Activated T-cell treated with anti-CD3 and anti-CD28 coated beads, Interleukin-2, amount 50 U/mL, for 24 hours (primary cell): ENCODE measurements at regions not wholly inside any gene's neighbourhood (a gene's known extent, or its start where the extent isn't known, plus 50 kb on each side); places are given as distances from the start of the nearest gene placed in this dataset.
A peak's percentile ranks its signal among the peaks of the same experiment; 100 is the strongest.
"Not testable (repeated sequence)": the region's sequence is repeated elsewhere in the genome, so short reads cannot be mapped to it uniquely, and the experiment has no call there.

Experiments
- DNase-seq: peaks from one replicate; pipeline ENCODE4 v3.0.0-alpha.2; 2020
- H3K27ac Mint-ChIP-seq: 2 replicates; pipeline ENCODE4 v1.8.0; 2020; ENCODE audit warnings: mild to moderate bottlenecking, mixed read lengths
- H3K27me3 Mint-ChIP-seq: 2 replicates; pipeline ENCODE4 v1.8.0; 2020; ENCODE audit warnings: mixed read lengths
- H3K36me3 Mint-ChIP-seq: 2 replicates; pipeline ENCODE4 v1.8.0; 2020; ENCODE audit warnings: low read depth, mixed read lengths
- H3K4me1 Mint-ChIP-seq: 2 replicates; pipeline ENCODE4 v1.8.0; 2020; ENCODE audit warnings: low read depth, mixed read lengths
- H3K4me3 Mint-ChIP-seq: 2 replicates; pipeline ENCODE4 v1.8.0; 2020; ENCODE audit warnings: mild to moderate bottlenecking, moderate library complexity, mixed read lengths
- H3K9me3 Mint-ChIP-seq: 2 replicates; pipeline ENCODE4 v1.8.0; 2020; ENCODE audit warnings: mixed read lengths

- Mint-ChIP-seq H3K4me1 (peaks cover 12% of the 10 kb centered on the region), H3K27ac (no peak overlapping the region), H3K27me3 (no peaks in the 10 kb centered on the region)
These were observed 194.7 kb upstream of the ERBB4 start for GRCh38 chr2:212733273-212733672.

GRCh38 chr2:212732860-212733259 lies 194.3 kb upstream of the ERBB4 start:
- DNase-seq: no peak
- H3K4me1 Mint-ChIP-seq: peaks cover 15% of the 10 kb centered on the region
- no peaks in the 10 kb centered on the region for H3K9me3 Mint-ChIP-seq
- no peak overlapping the region for H3K4me3 Mint-ChIP-seq
- H3K27me3 Mint-ChIP-seq: no peaks in the 10 kb centered on the region
- H3K27ac Mint-ChIP-seq: no peak overlapping the region
- H3K36me3 Mint-ChIP-seq: no peaks in the 10 kb centered on the region

More at GRCh38 chr2:212733273-212733672, 194.7 kb upstream of the ERBB4 start:
- Mint-ChIP-seq H3K36me3 (no peaks in the 10 kb centered on the region), H3K9me3 (no peaks in the 10 kb centered on the region), H3K4me3 (no peak overlapping the region)
- no peak for DNase-seq

GRCh38 chr2:212730994-212731393 lies 192.4 kb upstream of the ERBB4 start:
- DNase-seq: no peak
- peaks cover 27% of the 10 kb centered on the region for H3K4me1 Mint-ChIP-seq
- peak overlapping the region; percentile 45 for H3K27ac Mint-ChIP-seq
- H3K4me3 Mint-ChIP-seq: no peak overlapping the region
- H3K27me3 Mint-ChIP-seq: no peaks in the 10 kb centered on the region
- H3K9me3 Mint-ChIP-seq: no peaks in the 10 kb centered on the region
- H3K36me3 Mint-ChIP-seq: no peaks in the 10 kb centered on the region

GRCh38 chr2:212728717-212729116 lies 190.1 kb upstream of the ERBB4 start:
- Mint-ChIP-seq H3K4me1 (peaks cover 30% of the 10 kb centered on the region), H3K27ac (no peak overlapping the region), H3K9me3 (no peaks in the 10 kb centered on the region), H3K27me3 (no peaks in the 10 kb centered on the region), H3K4me3 (no peak overlapping the region), H3K36me3 (no peaks in the 10 kb centered on the region)
- no peak for DNase-seq

- H3K9me3 Mint-ChIP-seq: no peaks in the 10 kb centered on the region
- H3K27me3 Mint-ChIP-seq: no peaks in the 10 kb centered on the region
- H3K4me1 Mint-ChIP-seq: peaks cover 32% of the 10 kb centered on the region
- H3K27ac Mint-ChIP-seq: peak overlapping the region; percentile 27
- H3K4me3 Mint-ChIP-seq: no peak overlapping the region
- no peak for DNase-seq
- no peaks in the 10 kb centered on the region for H3K36me3 Mint-ChIP-seq
These were observed 189.1 kb upstream of the ERBB4 start for GRCh38 chr2:212727751-212728150.

- Mint-ChIP-seq H3K27ac (no peak overlapping the region), H3K36me3 (no peaks in the 10 kb centered on the region), H3K27me3 (no peaks in the 10 kb centered on the region), H3K9me3 (no peaks in the 10 kb centered on the region), H3K4me1 (peaks cover 34% of the 10 kb centered on the region), H3K4me3 (no peak overlapping the region)
- DNase-seq: no peak
These were observed 187.8 kb upstream of the ERBB4 start for GRCh38 chr2:212726403-212726802.

GRCh38 chr2:212725180-212725579 lies 186.6 kb upstream of the ERBB4 start:
- DNase-seq: no peak
- Mint-ChIP-seq H3K36me3 (no peaks in the 10 kb centered on the region), H3K27me3 (no peaks in the 10 kb centered on the region), H3K27ac (no peak overlapping the region), H3K9me3 (peaks cover 4% of the 10 kb centered on the region), H3K4me1 (peaks cover 25% of the 10 kb centered on the region), H3K4me3 (no peak overlapping the region)

GRCh38 chr2:212723226-212723625 lies 184.6 kb upstream of the ERBB4 start:
- H3K9me3 Mint-ChIP-seq: peaks cover 6% of the 10 kb centered on the region
- no peaks in the 10 kb centered on the region for H3K27me3 Mint-ChIP-seq
- no peak for DNase-seq
- no peaks in the 10 kb centered on the region for H3K36me3 Mint-ChIP-seq
- peaks cover 24% of the 10 kb centered on the region for H3K4me1 Mint-ChIP-seq
- H3K4me3 Mint-ChIP-seq: no peak overlapping the region
- no peak overlapping the region for H3K27ac Mint-ChIP-seq

- Mint-ChIP-seq H3K36me3 (no peaks in the 10 kb centered on the region), H3K4me1 (peaks cover 16% of the 10 kb centered on the region), H3K27me3 (no peaks in the 10 kb centered on the region), H3K4me3 (no peak overlapping the region), H3K9me3 (peaks cover 6% of the 10 kb centered on the region), H3K27ac (no peak overlapping the region)
- DNase-seq: no peak
These were observed 183.4 kb upstream of the ERBB4 start for GRCh38 chr2:212722046-212722445.

GRCh38 chr2:212721026-212721451 lies 182.4 kb upstream of the ERBB4 start:
- H3K27ac Mint-ChIP-seq: no peak overlapping the region
- H3K4me3 Mint-ChIP-seq: no peak overlapping the region
- no peaks in the 10 kb centered on the region for H3K27me3 Mint-ChIP-seq
- no peak for DNase-seq
- no peaks in the 10 kb centered on the region for H3K36me3 Mint-ChIP-seq
- H3K9me3 Mint-ChIP-seq: peaks cover 6% of the 10 kb centered on the region
- peaks cover 10% of the 10 kb centered on the region for H3K4me1 Mint-ChIP-seq

GRCh38 chr2:212715411-212715810 lies 176.8 kb upstream of the ERBB4 start:
- not testable (repeated sequence) for H3K9me3 Mint-ChIP-seq, H3K27ac Mint-ChIP-seq, H3K4me3 Mint-ChIP-seq

GRCh38 chr2:212713681-212714080 lies 175.1 kb upstream of the ERBB4 start:
- H3K4me3 Mint-ChIP-seq: no peak overlapping the region
- H3K36me3 Mint-ChIP-seq: no peaks in the 10 kb centered on the region
- H3K4me1 Mint-ChIP-seq: no peaks in the 10 kb centered on the region
- H3K9me3 Mint-ChIP-seq: no peaks in the 10 kb centered on the region
- DNase-seq: no peak
- H3K27ac Mint-ChIP-seq: no peak overlapping the region
- no peaks in the 10 kb centered on the region for H3K27me3 Mint-ChIP-seq

More at GRCh38 chr2:212715411-212715810, 176.8 kb upstream of the ERBB4 start:
- H3K4me1 Mint-ChIP-seq, H3K36me3 Mint-ChIP-seq, H3K27me3 Mint-ChIP-seq, DNase-seq: not testable (repeated sequence)

GRCh38 chr2:212712991-212713390 lies 174.4 kb upstream of the ERBB4 start:
- H3K27ac Mint-ChIP-seq: no peak overlapping the region
- no peak for DNase-seq
- H3K27me3 Mint-ChIP-seq: no peaks in the 10 kb centered on the region
- H3K36me3 Mint-ChIP-seq: no peaks in the 10 kb centered on the region
- no peaks in the 10 kb centered on the region for H3K4me1 Mint-ChIP-seq
- H3K9me3 Mint-ChIP-seq: no peaks in the 10 kb centered on the region
- no peak overlapping the region for H3K4me3 Mint-ChIP-seq

- H3K4me1 Mint-ChIP-seq: no peaks in the 10 kb centered on the region
- H3K4me3 Mint-ChIP-seq: no peak overlapping the region
- no peaks in the 10 kb centered on the region for H3K9me3 Mint-ChIP-seq
- no peaks in the 10 kb centered on the region for H3K27me3 Mint-ChIP-seq
- H3K36me3 Mint-ChIP-seq: no peaks in the 10 kb centered on the region
- no peak for DNase-seq
- no peak overlapping the region for H3K27ac Mint-ChIP-seq
These were observed 173.9 kb upstream of the ERBB4 start for GRCh38 chr2:212712466-212712865.

- Mint-ChIP-seq H3K36me3 (no peaks in the 10 kb centered on the region), H3K4me1 (no peaks in the 10 kb centered on the region), H3K4me3 (no peak overlapping the region), H3K27me3 (no peaks in the 10 kb centered on the region), H3K9me3 (no peaks in the 10 kb centered on the region), H3K27ac (no peak overlapping the region)
- no peak for DNase-seq
These were observed 173.3 kb upstream of the ERBB4 start for GRCh38 chr2:212711856-212712255.

GRCh38 chr2:212709280-212709679 lies 170.7 kb upstream of the ERBB4 start:
- Mint-ChIP-seq H3K27me3 (no peaks in the 10 kb centered on the region), H3K27ac (no peak overlapping the region), H3K4me1 (no peaks in the 10 kb centered on the region), H3K36me3 (no peaks in the 10 kb centered on the region), H3K9me3 (no peaks in the 10 kb centered on the region), H3K4me3 (no peak overlapping the region)
- DNase-seq: no peak
